Fibroblast of pulmonary artery (primary cell): ENCODE measurements at regions not wholly inside any gene's neighbourhood (a gene's known extent, or its start where the extent isn't known, plus 50 kb on each side); places are given as distances from the start of the nearest gene placed in this dataset.

Experiments used
- DNase-seq: peaks from one replicate; pipeline ENCODE4 v3.0.0-alpha.2; 2010; ENCODE audit warnings: low read depth
- H3K4me3 ChIP-seq: replicated peaks from 2 replicates; pipeline ENCODE4 v1.5.1; 2011; ENCODE audit warnings: low read depth, mild to moderate bottlenecking, control low read depth, low read length, moderate library complexity
- CTCF ChIP-seq: IDR thresholded peaks from 2 replicates; pipeline ENCODE4 v1.5.1; 2011; ENCODE audit warnings: mild to moderate bottlenecking, control low read depth, low read length, inconsistent platforms; ENCODE audit errors: missing control alignments

- no peak overlapping the region for H3K4me3 ChIP-seq
- peak; percentile 71 for DNase-seq
- TF ChIP-seq CTCF = no peak
Measured at GRCh38 chr4:13980317-13981310, 353.1 kb upstream of the BOD1L1 start.

- DNase-seq = no peak
- no peak for TF ChIP-seq CTCF
Measured at GRCh38 chr4:13981499-13981898, 354.0 kb upstream of the BOD1L1 start.

GRCh38 chr4:13982010-13982409, 354.5 kb upstream of the BOD1L1 start:
- no peak for DNase-seq
- TF ChIP-seq CTCF = no peak
- no peak overlapping the region for H3K4me3 ChIP-seq

More at GRCh38 chr4:13981499-13981898, 354.0 kb upstream of the BOD1L1 start:
- H3K4me3 ChIP-seq = no peak overlapping the region

DNA sequence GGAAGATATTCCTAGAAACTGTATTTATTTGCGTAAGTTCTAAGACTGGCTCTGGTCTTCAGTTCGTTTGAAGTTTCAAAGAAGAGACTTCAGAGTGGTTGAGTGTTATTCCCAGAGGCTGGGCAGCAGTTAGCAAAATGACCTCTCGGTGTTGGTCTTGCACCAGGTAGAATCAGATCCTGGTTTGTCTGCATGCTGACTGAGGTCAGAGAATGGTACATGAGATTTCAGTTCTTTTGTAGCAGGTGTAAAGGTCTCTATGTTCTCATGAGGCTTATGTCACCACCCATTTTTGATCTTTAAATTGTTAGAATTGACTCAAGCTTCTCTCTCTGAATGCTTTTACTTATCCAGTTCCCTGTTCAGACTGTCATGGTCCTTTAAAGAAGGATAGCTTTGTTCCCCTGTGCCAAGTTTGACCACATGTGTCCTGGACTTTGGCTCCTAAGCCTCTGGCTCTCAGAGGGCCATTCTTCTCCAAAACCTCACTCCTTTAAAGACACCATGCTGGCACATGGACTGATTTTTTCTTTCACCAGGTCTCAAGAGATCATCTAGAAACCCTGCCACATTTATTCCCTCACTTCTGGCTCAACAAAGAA, 355.8 kb upstream of the BOD1L1 start:
- no peak overlapping the region for H3K4me3 ChIP-seq
- DNase-seq = no peak
- TF ChIP-seq CTCF = no peak

DNA sequence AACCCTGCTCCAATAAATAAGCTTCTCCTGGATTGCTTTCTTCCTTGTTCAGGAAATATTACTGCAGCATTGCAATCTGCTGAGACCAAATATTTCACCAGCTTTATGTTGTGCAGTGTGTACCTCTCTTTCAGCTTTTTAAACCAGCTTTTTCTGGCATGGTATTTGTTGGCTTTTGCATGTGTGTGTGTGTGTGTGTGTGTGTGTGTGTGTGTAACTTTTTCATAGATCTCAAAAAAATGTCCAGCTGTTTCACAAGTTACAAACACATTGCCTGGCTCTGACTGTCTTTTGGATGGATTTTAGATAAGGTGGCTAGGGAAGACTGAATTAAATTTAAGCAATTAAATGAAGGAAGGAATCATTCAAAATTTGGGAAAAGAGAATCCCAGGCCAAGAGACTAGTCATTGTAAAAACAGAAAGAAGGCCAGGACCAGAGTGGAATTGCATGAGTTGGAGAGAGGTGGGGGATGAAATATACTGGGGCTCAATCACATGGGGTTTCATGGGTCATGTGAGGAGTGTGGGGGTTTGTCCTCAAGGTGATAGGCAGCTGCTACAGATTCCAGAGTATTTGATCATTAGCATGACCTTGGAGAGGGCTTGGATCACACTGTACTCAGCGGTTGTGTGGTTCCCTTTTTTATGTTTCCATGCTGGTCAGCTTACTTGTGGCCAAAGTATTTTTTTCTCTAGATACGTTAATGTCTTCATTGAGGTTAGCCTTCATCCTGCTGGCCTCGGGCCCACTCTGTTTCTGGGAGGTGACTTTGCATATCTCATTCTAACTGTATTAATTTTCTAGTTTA, 357.7 kb upstream of the BOD1L1 start:
- no peak overlapping the region for H3K4me3 ChIP-seq
- no peak for TF ChIP-seq CTCF
- DNase-seq = peak; percentile 54

DNA sequence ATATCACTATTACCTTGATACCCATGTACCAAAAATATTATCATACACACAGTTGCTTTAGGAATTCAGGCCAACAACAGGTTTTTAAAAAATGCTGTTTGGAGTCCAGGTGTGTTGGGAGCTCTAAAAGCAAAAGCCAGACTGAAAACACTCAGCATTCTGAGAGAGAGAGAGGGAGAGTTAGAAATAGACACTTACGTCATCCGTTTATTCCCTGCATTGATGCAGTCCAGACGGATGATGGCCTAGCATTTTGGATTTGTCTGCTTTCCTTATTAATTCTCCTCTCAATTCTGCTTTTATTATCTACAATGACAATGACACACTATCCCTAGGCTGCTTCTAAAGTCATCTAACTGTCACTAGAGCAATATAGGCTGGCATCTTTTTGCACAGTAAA, 358.3 kb upstream of the BOD1L1 start:
- peak; percentile 58 for DNase-seq
- TF ChIP-seq CTCF = no peak
- H3K4me3 ChIP-seq = no peak overlapping the region
